Spinal cord (tissue), 9 donors: ENCODE measurements at regions not wholly inside any gene's neighbourhood (a gene's known extent, or its start where the extent isn't known, plus 50 kb on each side); places are given as distances from the start of the nearest gene placed in this dataset.

Experiments used
- DNase-seq, 6 donors: peaks; one replicate each; pipeline versions ENCODE4 v3.0.0 to v3.0.0-alpha.2; 2013 to 2015; ENCODE audit warnings: low spot score in 6 of 6, low read depth in 4 of 6
- H3K27ac ChIP-seq: one replicate; pipeline ENCODE4 v1.5.1; 2013; ENCODE audit warnings: low read depth, low read length, control low read depth
- H3K27me3 ChIP-seq: one replicate; pipeline ENCODE4 v1.6.1; 2013; ENCODE audit warnings: low read length; ENCODE audit not compliant: control insufficient read depth, insufficient read depth
- H3K36me3 ChIP-seq: one replicate; pipeline ENCODE4 v1.6.1; 2013; ENCODE audit warnings: low read length; ENCODE audit not compliant: control insufficient read depth, insufficient read depth
- H3K4me1 ChIP-seq: one replicate; pipeline ENCODE4 v1.6.1; 2013; ENCODE audit warnings: low read length; ENCODE audit not compliant: control insufficient read depth, insufficient read depth
- H3K4me3 ChIP-seq: one replicate; pipeline ENCODE4 v1.5.1; 2013; ENCODE audit warnings: low read depth, low read length, control low read depth
- H3K9me3 ChIP-seq: one replicate; pipeline ENCODE4 v1.6.1; 2013; ENCODE audit warnings: low read length; ENCODE audit not compliant: control insufficient read depth, insufficient read depth
- WGBS: methylation state at CpG from one replicate; pipeline ENCODE4 v1.1.5; 2013; ENCODE audit warnings: missing lambda C conversion rate; ENCODE audit not compliant: insufficient coverage; 5-methylcytosine and 5-hydroxymethylcytosine counted together
- donor health status: healthy.

- Histone ChIP-seq H3K4me3 (no peak overlapping the region), H3K4me1 (no peaks in the 10 kb centered on the region), H3K9me3 (no peaks in the 10 kb centered on the region), H3K36me3 (no peaks in the 10 kb centered on the region), H3K27ac (no peak overlapping the region), H3K27me3 (no peaks in the 10 kb centered on the region)
- WGBS: 67% methylated on average over 1 of the region's 2 CpGs
- DNase-seq: no peak
Observed at GRCh38 chr6:125414507-125414906, 112.7 kb upstream of the HDDC2 start.

GRCh38 chr6:125415913-125416312 is 114.1 kb upstream of the HDDC2 start:
- Histone ChIP-seq H3K27ac (no peak overlapping the region), H3K4me3 (no peak overlapping the region), H3K27me3 (no peaks in the 10 kb centered on the region), H3K9me3 (no peaks in the 10 kb centered on the region), H3K36me3 (no peaks in the 10 kb centered on the region), H3K4me1 (no peaks in the 10 kb centered on the region)
- no peak for DNase-seq
- no CpG with 5 or more reads among the region's 1 CpG for WGBS

- H3K4me3 ChIP-seq: no peak overlapping the region
- H3K4me1 ChIP-seq: peaks cover 6% of the 10 kb centered on the region
- H3K9me3 ChIP-seq: no peaks in the 10 kb centered on the region
- no peaks in the 10 kb centered on the region for H3K27me3 ChIP-seq
- WGBS: 19% methylated on average over 8 of the region's 9 CpGs
- DNase-seq: peak in 5 of 6 donors; percentile 32 to 79 (median 37)
- H3K36me3 ChIP-seq: no peaks in the 10 kb centered on the region
- H3K27ac ChIP-seq: peak overlapping the region; percentile 70
Observed at GRCh38 chr6:125421836-125422235, 120.1 kb upstream of the HDDC2 start.

GRCh38 chr6:125423047-125423446 is 121.3 kb upstream of the HDDC2 start:
- Histone ChIP-seq H3K4me1 (peaks cover 6% of the 10 kb centered on the region), H3K4me3 (no peak overlapping the region), H3K36me3 (no peaks in the 10 kb centered on the region), H3K27me3 (no peaks in the 10 kb centered on the region), H3K9me3 (no peaks in the 10 kb centered on the region), H3K27ac (no peak overlapping the region)
- WGBS: 60% methylated on average over 1 of the region's 2 CpGs
- DNase-seq: no peak

- Histone ChIP-seq H3K27me3 (no peaks in the 10 kb centered on the region), H3K4me3 (no peak overlapping the region), H3K9me3 (no peaks in the 10 kb centered on the region), H3K4me1 (no peaks in the 10 kb centered on the region), H3K27ac (no peak overlapping the region), H3K36me3 (no peaks in the 10 kb centered on the region)
- DNase-seq: no peak
Observed at GRCh38 chr6:125431971-125432370, 130.2 kb upstream of the HDDC2 start.

- Histone ChIP-seq H3K4me3 (no peak overlapping the region), H3K4me1 (no peaks in the 10 kb centered on the region), H3K36me3 (no peaks in the 10 kb centered on the region), H3K27me3 (no peaks in the 10 kb centered on the region), H3K27ac (no peak overlapping the region), H3K9me3 (no peaks in the 10 kb centered on the region)
- 25% methylated on average over 2 of the region's 5 CpGs for WGBS
- peak in 1 of 6 donors; percentile 16 for DNase-seq
Observed at GRCh38 chr6:125432963-125433362, 131.2 kb upstream of the HDDC2 start.

GRCh38 chr6:125434760-125435159 is 133.0 kb upstream of the HDDC2 start:
- Histone ChIP-seq H3K9me3 (no peaks in the 10 kb centered on the region), H3K4me1 (no peaks in the 10 kb centered on the region), H3K4me3 (no peak overlapping the region), H3K27ac (no peak overlapping the region), H3K36me3 (no peaks in the 10 kb centered on the region), H3K27me3 (no peaks in the 10 kb centered on the region)
- WGBS: no CpG with 5 or more reads among the region's 2 CpGs
- DNase-seq: no peak

GRCh38 chr6:125439512-125439911 is 137.7 kb upstream of the HDDC2 start:
- Histone ChIP-seq H3K9me3 (no peaks in the 10 kb centered on the region), H3K27ac (no peak overlapping the region), H3K27me3 (no peaks in the 10 kb centered on the region), H3K4me1 (peaks cover 5% of the 10 kb centered on the region), H3K4me3 (no peak overlapping the region), H3K36me3 (no peaks in the 10 kb centered on the region)
- no CpG with 5 or more reads among the region's 1 CpG for WGBS
- DNase-seq: no peak

- H3K4me1 ChIP-seq: peaks cover 12% of the 10 kb centered on the region
- H3K4me3 ChIP-seq: no peak overlapping the region
- DNase-seq: peak in 3 of 6 donors; percentile 26 to 80 (median 42)
- peak overlapping the region; percentile 82 for H3K27ac ChIP-seq
- no peaks in the 10 kb centered on the region for H3K9me3 ChIP-seq
- no peaks in the 10 kb centered on the region for H3K36me3 ChIP-seq
- WGBS: 45% methylated on average over 13 of the region's 16 CpGs
- no peaks in the 10 kb centered on the region for H3K27me3 ChIP-seq
Observed at GRCh38 chr6:125444006-125444923, 142.5 kb upstream of the HDDC2 start.

- Histone ChIP-seq H3K27me3 (no peaks in the 10 kb centered on the region), H3K4me3 (no peak overlapping the region), H3K27ac (peak overlapping the region; percentile 82), H3K36me3 (no peaks in the 10 kb centered on the region), H3K4me1 (peaks cover 12% of the 10 kb centered on the region), H3K9me3 (no peaks in the 10 kb centered on the region)
- WGBS: 87% methylated on average over 5 of the region's 8 CpGs
- DNase-seq: no peak
Observed at GRCh38 chr6:125445054-125445453, 143.3 kb upstream of the HDDC2 start.
